Stromal cell of bone marrow (primary cell): ENCODE measurements at regions not wholly inside any gene's neighbourhood (a gene's known extent, or its start where the extent isn't known, plus 50 kb on each side); places are given as distances from the start of the nearest gene placed in this dataset.

Experiments used
- DNase-seq: peaks from one replicate; pipeline ENCODE4 v3.0.0-alpha.2; 2012; ENCODE audit warnings: low read depth

GRCh38 chr2:9756692-9757250, 86.5 kb upstream of the TAF1B start:
- DNase-seq = no peak

GRCh38 chr2:9757501-9758264, 85.6 kb upstream of the TAF1B start:
- peak; percentile 25 for DNase-seq

GRCh38 chr2:9758741-9759140, 84.5 kb upstream of the TAF1B start:
- no peak for DNase-seq

GRCh38 chr2:9760069-9760901, 83.0 kb upstream of the TAF1B start:
- no peak for DNase-seq

GRCh38 chr2:9760902-9761228, 82.4 kb upstream of the TAF1B start:
- no peak for DNase-seq

- DNase-seq = no peak
Measured at GRCh38 chr2:9761577-9761976, 81.7 kb upstream of the TAF1B start.

- DNase-seq = no peak
Measured at GRCh38 chr2:9762164-9762563, 81.1 kb upstream of the TAF1B start.

GRCh38 chr2:9762941-9763340, 80.3 kb upstream of the TAF1B start:
- no peak for DNase-seq

- peak; percentile 32 for DNase-seq
Measured at GRCh38 chr2:9763356-9764152, 79.7 kb upstream of the TAF1B start.

GRCh38 chr2:9764153-9764778, 79.0 kb upstream of the TAF1B start:
- no peak for DNase-seq

GRCh38 chr2:9765611-9766531, 77.4 kb upstream of the TAF1B start:
- no peak for DNase-seq

GRCh38 chr2:9767656-9768281, 75.5 kb upstream of the TAF1B start:
- DNase-seq = no peak

- no peak for DNase-seq
Measured at GRCh38 chr2:9768388-9768787, 74.9 kb upstream of the TAF1B start.

GRCh38 chr2:9769171-9770005, 73.9 kb upstream of the TAF1B start:
- no peak for DNase-seq

- DNase-seq = no peak
Measured at GRCh38 chr2:9770006-9770307, 73.3 kb upstream of the TAF1B start.

- peak; percentile 60 for DNase-seq
Measured at GRCh38 chr2:9770308-9771100, 72.8 kb upstream of the TAF1B start.

- DNase-seq = no peak
Measured at GRCh38 chr2:9771101-9771449, 72.2 kb upstream of the TAF1B start.

- peak; percentile 88 for DNase-seq
Measured at GRCh38 chr2:9771481-9772017, 71.7 kb upstream of the TAF1B start.
